AG04449 (cell line): ENCODE measurements at regions not wholly inside any gene's neighbourhood (a gene's known extent, or its start where the extent isn't known, plus 50 kb on each side); places are given as distances from the start of the nearest gene placed in this dataset.

ENCODE experiments used
- CTCF ChIA-PET: fragments of 350-600 bp; formaldehyde crosslinking; extraction: SDS; loops from one replicate; lab custom pipeline; 2021; ENCODE audit warnings: antibody characterized with exemption; lab: Yijun Ruan, JAX
- POLR2A ChIA-PET: fragments of 400-600, 350-600 bp; formaldehyde crosslinking; extraction: SDS; loops from one replicate; lab custom pipeline; 2020; ENCODE audit warnings: antibody characterized with exemption, inconsistent platforms; lab: Yijun Ruan, JAX
- DNase-seq: peaks from one replicate; pipeline ENCODE4 v3.0.0-alpha.2; 2010; ENCODE audit warnings: low read depth, low spot score
- H3K4me3 ChIP-seq: 2 replicates; pipeline ENCODE4 v1.5.1; 2011; ENCODE audit warnings: low read depth, mild to moderate bottlenecking, control low read depth, low read length
- TF ChIP-seq, protein P1 (sequence below): IDR thresholded peaks from one replicate; pipeline ENCODE4 v1.5.1; 2011; ENCODE audit warnings: mild to moderate bottlenecking, moderate library complexity, low read length, control low read depth, inconsistent platforms; ENCODE audit not compliant: insufficient read depth; ENCODE audit errors: missing control alignments

DNA sequence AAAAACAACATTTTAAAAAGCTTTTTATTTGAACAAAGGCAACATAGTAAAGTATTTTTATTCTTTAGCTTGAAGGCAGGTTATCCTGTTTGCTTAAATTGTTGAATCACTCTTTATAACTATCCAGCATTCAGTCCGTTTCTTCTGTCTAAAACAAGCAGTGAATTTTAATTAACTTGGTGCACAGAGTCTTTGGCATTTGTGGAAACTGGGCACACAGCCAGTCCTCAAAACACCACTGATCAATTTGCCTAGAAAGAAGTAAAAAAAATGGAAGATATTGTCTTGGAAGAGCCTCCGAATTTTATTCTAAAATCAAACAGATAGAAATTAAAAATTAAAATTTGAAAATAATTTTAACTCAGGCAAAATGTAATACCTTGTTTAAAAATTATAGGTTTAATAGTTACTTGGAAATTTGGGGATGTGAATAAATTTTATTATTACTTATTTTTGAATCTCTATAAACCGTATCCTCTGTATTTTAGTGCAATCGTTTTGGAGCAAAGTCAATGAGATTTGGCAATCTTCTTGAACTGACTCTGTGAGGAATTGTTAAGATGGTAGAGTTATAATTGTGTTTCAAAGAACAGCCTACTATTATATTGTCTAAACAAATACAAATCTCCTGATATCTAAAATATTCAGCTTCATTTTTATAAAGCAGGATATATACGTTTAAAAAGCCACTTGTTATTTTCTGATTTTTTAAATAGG is 927.0 kb downstream of the SLC16A7 start:
- ChIA-PET CTCF (interaction anchor here (0.6 kb wide), 1 partner anchor 540 kb away, joined by 3 read pairs; no protein-coding TSS in a partner anchor), POLR2A (no interaction called here)
- TF ChIP-seq, protein P1, sequence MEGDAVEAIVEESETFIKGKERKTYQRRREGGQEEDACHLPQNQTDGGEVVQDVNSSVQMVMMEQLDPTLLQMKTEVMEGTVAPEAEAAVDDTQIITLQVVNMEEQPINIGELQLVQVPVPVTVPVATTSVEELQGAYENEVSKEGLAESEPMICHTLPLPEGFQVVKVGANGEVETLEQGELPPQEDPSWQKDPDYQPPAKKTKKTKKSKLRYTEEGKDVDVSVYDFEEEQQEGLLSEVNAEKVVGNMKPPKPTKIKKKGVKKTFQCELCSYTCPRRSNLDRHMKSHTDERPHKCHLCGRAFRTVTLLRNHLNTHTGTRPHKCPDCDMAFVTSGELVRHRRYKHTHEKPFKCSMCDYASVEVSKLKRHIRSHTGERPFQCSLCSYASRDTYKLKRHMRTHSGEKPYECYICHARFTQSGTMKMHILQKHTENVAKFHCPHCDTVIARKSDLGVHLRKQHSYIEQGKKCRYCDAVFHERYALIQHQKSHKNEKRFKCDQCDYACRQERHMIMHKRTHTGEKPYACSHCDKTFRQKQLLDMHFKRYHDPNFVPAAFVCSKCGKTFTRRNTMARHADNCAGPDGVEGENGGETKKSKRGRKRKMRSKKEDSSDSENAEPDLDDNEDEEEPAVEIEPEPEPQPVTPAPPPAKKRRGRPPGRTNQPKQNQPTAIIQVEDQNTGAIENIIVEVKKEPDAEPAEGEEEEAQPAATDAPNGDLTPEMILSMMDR = no peak
- no peak overlapping the region for H3K4me3 ChIP-seq
- DNase-seq = no peak

DNA sequence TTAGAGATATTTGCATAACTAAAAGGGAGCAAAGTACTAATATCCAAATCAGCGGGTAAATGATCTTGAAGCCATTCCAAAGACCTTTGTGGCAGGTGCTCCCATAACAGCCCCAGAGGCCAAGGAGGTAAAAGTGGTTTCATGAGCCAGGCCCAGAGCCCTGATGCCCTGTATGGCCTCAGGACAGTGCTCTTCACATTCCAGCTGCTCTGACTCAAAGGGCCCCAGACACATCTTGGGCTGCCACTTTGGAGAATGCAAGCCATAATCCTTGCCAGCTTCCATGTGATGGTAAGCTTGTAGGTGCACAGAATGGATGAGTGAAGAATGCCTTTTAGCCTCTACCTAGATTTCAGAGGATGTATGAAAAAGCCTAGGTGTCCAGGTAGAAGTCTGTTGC is 933.4 kb downstream of the SLC16A7 start:
- ChIA-PET CTCF (no interaction called here), POLR2A (no interaction called here)
- no peak for DNase-seq
- TF ChIP-seq, protein P1 = no peak
- no peak overlapping the region for H3K4me3 ChIP-seq

DNA sequence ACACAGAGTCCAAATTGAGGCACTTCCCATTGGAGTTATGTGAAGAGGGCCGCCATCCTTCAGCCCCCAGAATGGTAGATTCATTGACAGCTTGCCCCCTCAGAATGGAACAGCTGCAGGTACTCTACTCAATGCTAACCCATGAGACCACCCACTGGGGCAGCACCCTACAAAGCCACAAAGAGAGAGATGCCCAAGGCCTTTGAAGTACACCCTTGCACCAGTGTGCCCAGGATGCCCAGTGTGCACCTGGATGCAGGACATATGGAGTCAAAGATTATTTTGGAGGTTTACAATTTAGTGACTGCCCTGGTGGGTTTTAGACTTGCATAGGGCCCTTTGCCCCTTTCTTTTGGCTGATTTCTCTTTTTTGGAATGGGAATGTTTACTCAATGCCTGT is 933.9 kb downstream of the SLC16A7 start:
- DNase-seq = no peak
- CTCF ChIA-PET = no interaction called here
- POLR2A ChIA-PET = no interaction called here
- TF ChIP-seq, protein P1 = no peak
- no peak overlapping the region for H3K4me3 ChIP-seq

DNA sequence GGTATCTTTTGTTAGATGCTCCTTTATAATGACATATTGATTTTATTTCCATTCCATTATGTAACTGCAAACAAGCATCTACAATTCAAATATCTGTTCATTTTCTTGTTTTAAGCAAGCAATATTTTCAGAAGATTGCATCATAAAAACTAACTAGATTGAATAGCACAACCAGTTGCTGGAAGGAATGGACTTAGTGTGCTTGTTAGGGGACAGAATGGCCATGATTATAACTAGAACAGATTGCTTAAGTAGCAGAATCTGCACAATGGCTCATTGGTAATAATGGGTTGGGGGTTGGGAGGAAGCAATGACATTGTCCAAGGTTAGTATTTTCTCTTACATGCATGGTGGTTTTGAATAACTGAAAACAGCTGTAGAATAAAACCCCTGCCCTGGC is 939.5 kb downstream of the SLC16A7 start:
- no peak overlapping the region for H3K4me3 ChIP-seq
- no peak for DNase-seq
- CTCF ChIA-PET = no interaction called here
- POLR2A ChIA-PET = no interaction called here
- TF ChIP-seq, protein P1 = no peak

DNA sequence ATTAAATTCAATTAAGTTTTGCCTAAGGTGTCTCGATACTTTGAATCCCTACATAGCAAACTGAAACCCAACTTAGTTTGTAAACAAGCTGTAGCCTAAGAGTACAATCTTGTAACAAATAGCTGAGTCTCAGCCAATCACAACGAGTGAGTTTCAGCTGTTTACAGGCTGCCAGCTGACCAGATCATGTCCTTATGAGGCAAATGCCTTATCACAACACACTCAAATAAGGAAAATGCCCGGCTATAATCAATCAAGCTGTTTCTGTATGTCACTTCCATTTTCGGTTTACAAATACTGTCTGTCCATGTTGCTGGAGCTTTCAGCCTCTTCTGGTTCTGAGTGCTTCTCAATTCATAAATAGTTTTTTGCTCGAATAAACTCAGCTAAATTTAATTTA is 943.8 kb downstream of the SLC16A7 start:
- ChIA-PET POLR2A (no interaction called here), CTCF (no interaction called here)
- no peak for DNase-seq
- no peak overlapping the region for H3K4me3 ChIP-seq
- TF ChIP-seq, protein P1 = no peak

DNA sequence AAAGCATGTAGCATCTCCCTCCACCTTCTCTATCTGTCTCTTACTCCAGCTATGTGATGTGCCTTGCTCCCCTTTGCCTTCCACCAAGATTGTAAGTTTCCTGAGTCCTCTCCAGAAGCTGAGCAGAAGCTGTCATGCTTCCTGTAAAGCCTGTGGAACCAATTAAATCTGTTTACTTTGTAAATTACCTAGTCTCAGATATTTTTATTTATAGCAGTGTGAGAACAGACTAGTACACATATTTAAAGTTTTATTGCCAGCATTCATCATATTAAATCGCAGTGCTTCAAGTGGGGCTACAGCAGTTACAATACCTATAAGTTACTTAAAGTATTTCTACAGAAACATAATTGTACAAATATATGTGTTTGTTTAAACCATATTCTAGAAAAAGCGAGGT is 973.1 kb downstream of the SLC16A7 start:
- TF ChIP-seq, protein P1 = no peak
- ChIA-PET POLR2A (no interaction called here), CTCF (no interaction called here)
- no peak for DNase-seq
- no peak overlapping the region for H3K4me3 ChIP-seq
